K562 (cell line): ENCODE measurements at regions not wholly inside any gene's neighbourhood (a gene's known extent, or its start where the extent isn't known, plus 50 kb on each side); places are given as distances from the start of the nearest gene placed in this dataset.

ENCODE experiments used
- BRD4 ChIP-seq: fragments of 200-600 bp; sonication (generic); IDR thresholded peaks from 2 replicates; pipeline ENCODE4 v1.6.1; 2017; ENCODE audit warnings: inconsistent platforms
- ETV5 ChIP-seq: sonication (generic); formaldehyde crosslinking; IDR thresholded peaks from 2 replicates; pipeline ENCODE4 v1.4.0; 2020; ENCODE audit warnings: low read depth, mild to moderate bottlenecking, missing genetic modification reagents
- FOXA3 ChIP-seq, 2 experiments: fragments of 450-650 bp in 1 of 2; sonication (generic) in 1 of 2; formaldehyde crosslinking; IDR thresholded peaks in 1 of 2; conservative IDR thresholded peaks in 1 of 2; 2 replicates each; pipeline versions ENCODE4 v1.4.0 to v1.8.0; 2020 to 2022; ENCODE audit warnings: mild to moderate bottlenecking in 2 of 2, missing genetic modification reagents in 1 of 2
- HDAC6 ChIP-seq: IDR thresholded peaks from 2 replicates; pipeline ENCODE4 v1.6.1; 2012; ENCODE audit warnings: low read depth, mild to moderate bottlenecking, control low read depth, inconsistent platforms, low read length, moderate library complexity
- HNRNPLL ChIP-seq: fragments of 200-400 bp; formaldehyde crosslinking; IDR thresholded peaks from 2 replicates; pipeline ENCODE4 v1.6.1; 2017; ENCODE audit warnings: low read length, low read depth, mild to moderate bottlenecking; ENCODE audit not compliant: poor library complexity, severe bottlenecking
- HNRNPUL1 ChIP-seq: fragments of 200-400 bp; formaldehyde crosslinking; IDR thresholded peaks from 2 replicates; pipeline ENCODE4 v1.6.1; 2017; ENCODE audit warnings: low read length
- IFI16 ChIP-seq: fragments of 250-450 bp; sonication (Bioruptor Pico); IDR thresholded peaks from 2 replicates; pipeline ENCODE4 v2.1.2; 2022; ENCODE audit warnings: mild to moderate bottlenecking, inconsistent platforms
- ILF3 ChIP-seq: fragments of 450-650 bp; IDR thresholded peaks from 2 replicates; pipeline ENCODE4 v1.6.1; 2018; ENCODE audit warnings: antibody characterized with exemption, mild to moderate bottlenecking, moderate library complexity, borderline replicate concordance
- IRF2 ChIP-seq: sonication (generic); formaldehyde crosslinking; IDR thresholded peaks from 2 replicates; pipeline ENCODE4 v1.8.1; 2022; ENCODE audit warnings: mild to moderate bottlenecking, missing genetic modification reagents
- RAD51 ChIP-seq: fragments of 450-650 bp; IDR thresholded peaks from 2 replicates; pipeline ENCODE4 v1.7.1; 2016; ENCODE audit warnings: low read depth, mild to moderate bottlenecking, borderline replicate concordance
- RBM14 ChIP-seq: fragments of 200-400 bp; formaldehyde crosslinking; IDR thresholded peaks from 2 replicates; pipeline ENCODE4 v1.6.1; 2018; ENCODE audit warnings: low read depth, mild to moderate bottlenecking, low read length, moderate library complexity, borderline replicate concordance; ENCODE audit not compliant: insufficient read depth
- TOE1 ChIP-seq, 2 experiments: fragments of 450-650 bp in 1 of 2; sonication (generic) in 1 of 2; formaldehyde crosslinking in 1 of 2; IDR thresholded peaks; 2 replicates each; pipeline versions ENCODE4 v1.7.1 to v1.8.0; 2016 to 2022; ENCODE audit warnings: borderline replicate concordance in 2 of 2, mild to moderate bottlenecking in 2 of 2, antibody characterized with exemption in 1 of 2, inconsistent platforms in 1 of 2, low read depth in 1 of 2, missing genetic modification reagents in 1 of 2, moderate library complexity in 1 of 2
- TF ChIP-seq, protein P1 (sequence below): fragments of 250-450 bp; sonication (Bioruptor Pico); IDR thresholded peaks from 2 replicates; pipeline ENCODE4 v1.8.0; 2021; ENCODE audit warnings: borderline replicate concordance, mild to moderate bottlenecking, moderate library complexity; ENCODE audit not compliant: poor library complexity, severe bottlenecking
- TF ChIP-seq, protein P2 (sequence below): fragments of 250-450 bp; sonication (Bioruptor Pico); IDR thresholded peaks from 2 replicates; pipeline ENCODE4 v1.8.0; 2021; ENCODE audit warnings: mild to moderate bottlenecking, moderate library complexity
- TF ChIP-seq, protein P3 (sequence below), 2 experiments: fragments of 450-650 bp; IDR thresholded peaks; 2 replicates each; pipeline ENCODE4 v1.6.1; 2018; ENCODE audit warnings: mild to moderate bottlenecking in 2 of 2, low read depth in 1 of 2; ENCODE audit not compliant: partially characterized antibody in 2 of 2

DNA sequence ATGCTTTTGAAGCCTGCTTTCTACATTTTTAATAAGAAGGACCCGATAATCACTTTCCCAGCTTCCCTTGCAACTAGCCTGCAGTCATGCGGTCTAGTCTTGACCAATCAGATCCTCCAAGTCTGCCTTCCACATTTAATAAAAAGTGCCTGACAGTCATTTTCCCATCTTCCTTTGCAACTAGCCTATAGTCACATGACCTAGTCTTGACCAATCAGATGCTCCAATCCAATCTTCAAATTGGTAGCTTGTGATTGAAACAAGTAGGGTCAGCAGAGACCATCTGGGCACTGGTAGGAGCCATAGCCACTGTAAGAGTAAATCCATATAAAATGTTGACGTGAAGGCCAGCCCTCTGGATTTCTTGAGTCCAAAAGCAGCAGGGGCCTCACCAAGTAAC is 80.0 kb downstream of the NPTX2 start (continued):
- TF ChIP-seq, protein P1, sequence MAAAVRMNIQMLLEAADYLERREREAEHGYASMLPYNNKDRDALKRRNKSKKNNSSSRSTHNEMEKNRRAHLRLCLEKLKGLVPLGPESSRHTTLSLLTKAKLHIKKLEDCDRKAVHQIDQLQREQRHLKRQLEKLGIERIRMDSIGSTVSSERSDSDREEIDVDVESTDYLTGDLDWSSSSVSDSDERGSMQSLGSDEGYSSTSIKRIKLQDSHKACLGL (CRISPR knock-in tag), result no peak
- TF ChIP-seq RBM14, result no peak
- no peak for TF ChIP-seq ETV5 (CRISPR knock-in tag)
- TF ChIP-seq HNRNPLL, result no peak
- no peak for TF ChIP-seq IFI16 (CRISPR knock-in tag)
- TF ChIP-seq HDAC6, result no peak
- TF ChIP-seq HNRNPUL1, result no peak
- no peak for TF ChIP-seq BRD4
- TF ChIP-seq FOXA3 (CRISPR knock-in tag; conservative IDR thresholded peaks at IDR 0.05 in 1 of 2, IDR thresholded peaks at IDR 0.05 in 1 of 2), result no peak
- TF ChIP-seq ILF3, result no peak
- no peak for TF ChIP-seq IRF2 (CRISPR knock-in tag)
- peak; percentile 61 for TF ChIP-seq RAD51
- peak; percentile 50; the same call in 1 of the 2 replicates for TF ChIP-seq TOE1 (IDR thresholded peaks at IDR 0.05; ENCODE audit: borderline replicate concordance)
- TF ChIP-seq TOE1 (CRISPR knock-in tag; IDR thresholded peaks at IDR 0.05; ENCODE audit: borderline replicate concordance, low read depth), result no peak
- TF ChIP-seq, protein P2, sequence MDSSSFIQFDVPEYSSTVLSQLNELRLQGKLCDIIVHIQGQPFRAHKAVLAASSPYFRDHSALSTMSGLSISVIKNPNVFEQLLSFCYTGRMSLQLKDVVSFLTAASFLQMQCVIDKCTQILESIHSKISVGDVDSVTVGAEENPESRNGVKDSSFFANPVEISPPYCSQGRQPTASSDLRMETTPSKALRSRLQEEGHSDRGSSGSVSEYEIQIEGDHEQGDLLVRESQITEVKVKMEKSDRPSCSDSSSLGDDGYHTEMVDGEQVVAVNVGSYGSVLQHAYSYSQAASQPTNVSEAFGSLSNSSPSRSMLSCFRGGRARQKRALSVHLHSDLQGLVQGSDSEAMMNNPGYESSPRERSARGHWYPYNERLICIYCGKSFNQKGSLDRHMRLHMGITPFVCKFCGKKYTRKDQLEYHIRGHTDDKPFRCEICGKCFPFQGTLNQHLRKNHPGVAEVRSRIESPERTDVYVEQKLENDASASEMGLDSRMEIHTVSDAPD, result no peak
- TF ChIP-seq, protein P3, sequence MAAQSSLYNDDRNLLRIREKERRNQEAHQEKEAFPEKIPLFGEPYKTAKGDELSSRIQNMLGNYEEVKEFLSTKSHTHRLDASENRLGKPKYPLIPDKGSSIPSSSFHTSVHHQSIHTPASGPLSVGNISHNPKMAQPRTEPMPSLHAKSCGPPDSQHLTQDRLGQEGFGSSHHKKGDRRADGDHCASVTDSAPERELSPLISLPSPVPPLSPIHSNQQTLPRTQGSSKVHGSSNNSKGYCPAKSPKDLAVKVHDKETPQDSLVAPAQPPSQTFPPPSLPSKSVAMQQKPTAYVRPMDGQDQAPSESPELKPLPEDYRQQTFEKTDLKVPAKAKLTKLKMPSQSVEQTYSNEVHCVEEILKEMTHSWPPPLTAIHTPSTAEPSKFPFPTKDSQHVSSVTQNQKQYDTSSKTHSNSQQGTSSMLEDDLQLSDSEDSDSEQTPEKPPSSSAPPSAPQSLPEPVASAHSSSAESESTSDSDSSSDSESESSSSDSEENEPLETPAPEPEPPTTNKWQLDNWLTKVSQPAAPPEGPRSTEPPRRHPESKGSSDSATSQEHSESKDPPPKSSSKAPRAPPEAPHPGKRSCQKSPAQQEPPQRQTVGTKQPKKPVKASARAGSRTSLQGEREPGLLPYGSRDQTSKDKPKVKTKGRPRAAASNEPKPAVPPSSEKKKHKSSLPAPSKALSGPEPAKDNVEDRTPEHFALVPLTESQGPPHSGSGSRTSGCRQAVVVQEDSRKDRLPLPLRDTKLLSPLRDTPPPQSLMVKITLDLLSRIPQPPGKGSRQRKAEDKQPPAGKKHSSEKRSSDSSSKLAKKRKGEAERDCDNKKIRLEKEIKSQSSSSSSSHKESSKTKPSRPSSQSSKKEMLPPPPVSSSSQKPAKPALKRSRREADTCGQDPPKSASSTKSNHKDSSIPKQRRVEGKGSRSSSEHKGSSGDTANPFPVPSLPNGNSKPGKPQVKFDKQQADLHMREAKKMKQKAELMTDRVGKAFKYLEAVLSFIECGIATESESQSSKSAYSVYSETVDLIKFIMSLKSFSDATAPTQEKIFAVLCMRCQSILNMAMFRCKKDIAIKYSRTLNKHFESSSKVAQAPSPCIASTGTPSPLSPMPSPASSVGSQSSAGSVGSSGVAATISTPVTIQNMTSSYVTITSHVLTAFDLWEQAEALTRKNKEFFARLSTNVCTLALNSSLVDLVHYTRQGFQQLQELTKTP (IDR thresholded peaks at IDR 0.05; ENCODE audit: low read depth in 1 of 2, partially characterized antibody in 2 of 2), result no peak
